ENCODE measurements at regions not wholly inside any gene's neighbourhood (a gene's known extent, or its start where the extent isn't known, plus 50 kb on each side); places are given as distances from the start of the nearest gene placed in this dataset.
"Not testable (repeated sequence)": the region's sequence is repeated elsewhere in the genome, so short reads cannot be mapped to it uniquely, and the experiment has no call there.

- DNase-seq, result no peak
These were observed 679.3 kb downstream of the NR4A2 start for GRCh38 chr2:155653176-155653575.

- DNase-seq, result no peak
These were observed 680.7 kb downstream of the NR4A2 start for GRCh38 chr2:155651851-155652250.

GRCh38 chr2:155645791-155646190, 686.7 kb downstream of the NR4A2 start:
- no peak for DNase-seq

- DNase-seq, result no peak
These were observed 689.3 kb downstream of the NR4A2 start for GRCh38 chr2:155643056-155643775.

- no peak for DNase-seq
These were observed 698.5 kb downstream of the NR4A2 start for GRCh38 chr2:155633887-155634570.

- no peak for DNase-seq
These were observed 699.3 kb downstream of the NR4A2 start for GRCh38 chr2:155633060-155633839.

GRCh38 chr2:155630760-155631159, 701.8 kb downstream of the NR4A2 start:
- no peak for DNase-seq

- DNase-seq, result no peak
These were observed 710.1 kb downstream of the NR4A2 start for GRCh38 chr2:155622443-155622842.

GRCh38 chr2:155600914-155601760, 731.4 kb downstream of the NR4A2 start:
- no peak for DNase-seq

- DNase-seq, result no peak
These were observed 732.2 kb downstream of the NR4A2 start for GRCh38 chr2:155600296-155600695.

GRCh38 chr2:155599834-155600233, 732.7 kb downstream of the NR4A2 start:
- no peak for DNase-seq

GRCh38 chr2:155583674-155584195, 748.8 kb downstream of the NR4A2 start:
- DNase-seq, result no peak

GRCh38 chr2:155574941-155575340, 757.6 kb downstream of the NR4A2 start:
- DNase-seq, result no peak

- no peak for DNase-seq
These were observed 785.0 kb downstream of the NR4A2 start for GRCh38 chr2:155547571-155547970.

GRCh38 chr2:155546721-155547555, 785.6 kb downstream of the NR4A2 start:
- no peak for DNase-seq

GRCh38 chr2:155539028-155539427, 793.5 kb downstream of the NR4A2 start:
- DNase-seq, result not testable (repeated sequence)

GRCh38 chr2:155528034-155528433, 804.5 kb downstream of the NR4A2 start:
- DNase-seq, result no peak

- DNase-seq, result no peak
These were observed 807.3 kb downstream of the NR4A2 start for GRCh38 chr2:155525199-155525598.

GRCh38 chr2:155519529-155520130, 812.9 kb downstream of the NR4A2 start:
- no peak for DNase-seq

- DNase-seq, result no peak
These were observed 814.4 kb downstream of the NR4A2 start for GRCh38 chr2:155518094-155518493.

- DNase-seq, result no peak
These were observed 815.2 kb downstream of the NR4A2 start for GRCh38 chr2:155517362-155517761.
